ENCODE measurements at regions not wholly inside any gene's neighbourhood (a gene's known extent, or its start where the extent isn't known, plus 50 kb on each side); places are given as distances from the start of the nearest gene placed in this dataset.

- ChIA-PET CTCF (no interaction called here), POLR2A (no interaction called here)
- ATAC-seq: no peak
- in situ Hi-C loops (cut with HindIII; ENCODE audit: low pct_unique_long_range_greater_than_20kb, low sequenced_read_pairs): no loop called here
- no TSS peak for BruUV-seq (replicated peaks)
- TF ChIP-seq POLR2AphosphoS5 (IDR thresholded peaks at IDR 0.05; ENCODE audit: low read depth, low read length): no peak
- no peak for TF ChIP-seq TCF7L2 (IDR thresholded peaks at IDR 0.05; ENCODE audit: low read depth, low read length)
- TF ChIP-seq REST (IDR thresholded peaks at IDR 0.05; ENCODE audit: insufficient read depth in 1 of 2, low read depth in 2 of 2, low read length in 1 of 2): no peak
- TF ChIP-seq CTCF (IDR thresholded peaks at IDR 0.05): no peak
- no peak for TF ChIP-seq SIN3A (IDR thresholded peaks at IDR 0.05; ENCODE audit: borderline replicate concordance, insufficient read depth, low read depth, low read length)
- H3K36me3 ChIP-seq (ENCODE audit: control insufficient read depth, insufficient read depth, low read length): no peaks in the 10 kb centered on the region
- intact Hi-C loops (cut with micrococcal nuclease; ENCODE audit: unreplicated experiment): no loop called here
- H3K27me3 ChIP-seq (ENCODE audit: control insufficient read depth, insufficient read depth, low read length): no peaks in the 10 kb centered on the region
- H3K4me3 ChIP-seq (ENCODE audit: low read depth in 2 of 2, low read length in 2 of 2): no peak overlapping the region
- DNase-seq (ENCODE audit: low read depth, low spot score): no peak
- H3K9me3 ChIP-seq (ENCODE audit: control insufficient read depth, insufficient read depth, low read depth, low read length): no peaks in the 10 kb centered on the region
- no peak overlapping the region for H3K27ac ChIP-seq (ENCODE audit: low read length)
- H3K4me1 ChIP-seq (ENCODE audit: control insufficient read depth, insufficient read depth, low read length): no peaks in the 10 kb centered on the region
These were observed 209.2 kb downstream of the TECRL start for GRCh38 chr4:64200001-64200555.

GRCh38 chr4:64195582-64195981 lies 213.7 kb downstream of the TECRL start:
- Histone ChIP-seq H3K9me3 (ENCODE audit: control insufficient read depth, insufficient read depth, low read depth, low read length) (no peaks in the 10 kb centered on the region), H3K27ac (ENCODE audit: low read length) (no peak overlapping the region), H3K4me3 (ENCODE audit: low read depth in 2 of 2, low read length in 2 of 2) (no peak overlapping the region), H3K4me1 (ENCODE audit: control insufficient read depth, insufficient read depth, low read length) (no peaks in the 10 kb centered on the region), H3K36me3 (ENCODE audit: control insufficient read depth, insufficient read depth, low read length) (no peaks in the 10 kb centered on the region), H3K27me3 (ENCODE audit: control insufficient read depth, insufficient read depth, low read length) (no peaks in the 10 kb centered on the region)
- ATAC-seq (no peak), DNase-seq (ENCODE audit: low read depth, low spot score) (no peak)
- no TSS peak for BruUV-seq (replicated peaks)
- CTCF ChIA-PET: no interaction called here
- POLR2A ChIA-PET: no interaction called here
- no peak for TF ChIP-seq SIN3A (IDR thresholded peaks at IDR 0.05; ENCODE audit: borderline replicate concordance, insufficient read depth, low read depth, low read length)
- TF ChIP-seq POLR2AphosphoS5 (IDR thresholded peaks at IDR 0.05; ENCODE audit: low read depth, low read length): no peak
- no peak for TF ChIP-seq REST (IDR thresholded peaks at IDR 0.05; ENCODE audit: insufficient read depth in 1 of 2, low read depth in 2 of 2, low read length in 1 of 2)
- no peak for TF ChIP-seq TCF7L2 (IDR thresholded peaks at IDR 0.05; ENCODE audit: low read depth, low read length)
- TF ChIP-seq CTCF (IDR thresholded peaks at IDR 0.05): no peak
- intact Hi-C loops (cut with micrococcal nuclease; ENCODE audit: unreplicated experiment): no loop called here
- in situ Hi-C loops (cut with HindIII; ENCODE audit: low pct_unique_long_range_greater_than_20kb, low sequenced_read_pairs): no loop called here

All from Panc1 (cell line).